HUES6 (cell line): ENCODE measurements at regions not wholly inside any gene's neighbourhood (a gene's known extent, or its start where the extent isn't known, plus 50 kb on each side); places are given as distances from the start of the nearest gene placed in this dataset.

ENCODE experiments used
- H3K27ac ChIP-seq: 2 replicates; pipeline ENCODE4 v1.7.0; 2013; ENCODE audit warnings: low read depth, mild to moderate bottlenecking, low read length, inconsistent platforms
- H3K27me3 ChIP-seq: 2 replicates; pipeline ENCODE4 v1.6.1; 2013; ENCODE audit warnings: low read length; ENCODE audit not compliant: control insufficient read depth, insufficient read depth
- H3K36me3 ChIP-seq: 2 replicates; pipeline ENCODE4 v1.6.1; 2013; ENCODE audit warnings: low read length; ENCODE audit not compliant: control insufficient read depth, insufficient read depth
- H3K4me1 ChIP-seq: 2 replicates; pipeline ENCODE4 v1.6.1; 2013; ENCODE audit warnings: low read length; ENCODE audit not compliant: control insufficient read depth, insufficient read depth
- H3K4me3 ChIP-seq: 2 replicates; pipeline ENCODE4 v1.5.1; 2013; ENCODE audit warnings: low read depth, low read length
- H3K9ac ChIP-seq: one replicate; pipeline ENCODE4 v1.6.1; 2013; ENCODE audit warnings: mild to moderate bottlenecking, low read length
- H3K9me3 ChIP-seq: 2 replicates; pipeline ENCODE4 v1.6.1; 2013; ENCODE audit warnings: low read depth, low read length; ENCODE audit not compliant: control insufficient read depth, insufficient read depth

GRCh38 chr2:120809609-120810440, 74.2 kb downstream of the GLI2 start:
- no peak overlapping the region for H3K27ac ChIP-seq
- H3K9me3 ChIP-seq, result no peaks in the 10 kb centered on the region
- peaks cover 16% of the 10 kb centered on the region for H3K36me3 ChIP-seq
- H3K9ac ChIP-seq, result no peak overlapping the region
- no peaks in the 10 kb centered on the region for H3K27me3 ChIP-seq
- no peak overlapping the region for H3K4me3 ChIP-seq
- H3K4me1 ChIP-seq, result no peaks in the 10 kb centered on the region

GRCh38 chr2:120810639-120811038, 75.0 kb downstream of the GLI2 start:
- H3K4me3 ChIP-seq, result no peak overlapping the region
- no peak overlapping the region for H3K9ac ChIP-seq
- H3K27ac ChIP-seq, result no peak overlapping the region
- H3K27me3 ChIP-seq, result no peaks in the 10 kb centered on the region
- no peaks in the 10 kb centered on the region for H3K4me1 ChIP-seq
- peaks cover 8% of the 10 kb centered on the region for H3K36me3 ChIP-seq
- no peaks in the 10 kb centered on the region for H3K9me3 ChIP-seq

- Histone ChIP-seq H3K4me1 (peaks cover 3% of the 10 kb centered on the region; the same call in 1 of the 2 replicates), H3K36me3 (peaks cover 7% of the 10 kb centered on the region), H3K4me3 (no peak overlapping the region), H3K9me3 (no peaks in the 10 kb centered on the region), H3K27ac (no peak overlapping the region), H3K27me3 (no peaks in the 10 kb centered on the region), H3K9ac (no peak overlapping the region)
Observed at GRCh38 chr2:120812866-120813265, 77.2 kb downstream of the GLI2 start.

- H3K4me1 ChIP-seq, result peaks cover 14% of the 10 kb centered on the region
- H3K27me3 ChIP-seq, result no peaks in the 10 kb centered on the region
- H3K9ac ChIP-seq, result no peak overlapping the region
- no peak overlapping the region for H3K4me3 ChIP-seq
- no peaks in the 10 kb centered on the region for H3K36me3 ChIP-seq
- H3K9me3 ChIP-seq, result no peaks in the 10 kb centered on the region
- H3K27ac ChIP-seq, result no peak overlapping the region
Observed at GRCh38 chr2:120814352-120814751, 78.7 kb downstream of the GLI2 start.

- Histone ChIP-seq H3K27me3 (no peaks in the 10 kb centered on the region), H3K4me3 (no peak overlapping the region), H3K9me3 (no peaks in the 10 kb centered on the region), H3K4me1 (peaks cover 22% of the 10 kb centered on the region), H3K36me3 (no peaks in the 10 kb centered on the region), H3K27ac (no peak overlapping the region), H3K9ac (no peak overlapping the region)
Observed at GRCh38 chr2:120815292-120815691, 79.6 kb downstream of the GLI2 start.

GRCh38 chr2:120817136-120817955, 81.7 kb downstream of the GLI2 start:
- H3K9ac ChIP-seq, result no peak overlapping the region
- no peaks in the 10 kb centered on the region for H3K36me3 ChIP-seq
- no peak overlapping the region for H3K4me3 ChIP-seq
- no peaks in the 10 kb centered on the region for H3K27me3 ChIP-seq
- H3K9me3 ChIP-seq, result no peaks in the 10 kb centered on the region
- peaks cover 39% of the 10 kb centered on the region for H3K4me1 ChIP-seq
- H3K27ac ChIP-seq, result no peak overlapping the region

- Histone ChIP-seq H3K4me1 (peaks cover 45% of the 10 kb centered on the region), H3K27me3 (no peaks in the 10 kb centered on the region), H3K36me3 (no peaks in the 10 kb centered on the region), H3K27ac (no peak overlapping the region), H3K9me3 (no peaks in the 10 kb centered on the region), H3K9ac (no peak overlapping the region), H3K4me3 (no peak overlapping the region)
Observed at GRCh38 chr2:120817956-120818325, 82.3 kb downstream of the GLI2 start.

- Histone ChIP-seq H3K9ac (no peak overlapping the region), H3K4me1 (peaks cover 47% of the 10 kb centered on the region), H3K36me3 (no peaks in the 10 kb centered on the region), H3K4me3 (no peak overlapping the region), H3K9me3 (no peaks in the 10 kb centered on the region), H3K27ac (no peak overlapping the region), H3K27me3 (no peaks in the 10 kb centered on the region)
Observed at GRCh38 chr2:120818441-120818920, 82.8 kb downstream of the GLI2 start.

- Histone ChIP-seq H3K4me3 (no peak overlapping the region), H3K9ac (no peak overlapping the region), H3K9me3 (no peaks in the 10 kb centered on the region), H3K27ac (no peak overlapping the region), H3K27me3 (no peaks in the 10 kb centered on the region), H3K4me1 (peaks cover 53% of the 10 kb centered on the region), H3K36me3 (no peaks in the 10 kb centered on the region)
Observed at GRCh38 chr2:120819720-120820210, 84.1 kb downstream of the GLI2 start.

GRCh38 chr2:120820263-120820952, 84.7 kb downstream of the GLI2 start:
- no peak overlapping the region for H3K27ac ChIP-seq
- peaks cover 59% of the 10 kb centered on the region for H3K4me1 ChIP-seq
- H3K9me3 ChIP-seq, result no peaks in the 10 kb centered on the region
- no peak overlapping the region for H3K4me3 ChIP-seq
- no peaks in the 10 kb centered on the region for H3K36me3 ChIP-seq
- H3K9ac ChIP-seq, result peak overlapping the region; percentile 22
- H3K27me3 ChIP-seq, result no peaks in the 10 kb centered on the region
